ENCODE measurements at regions not wholly inside any gene's neighbourhood (a gene's known extent, or its start where the extent isn't known, plus 50 kb on each side); places are given as distances from the start of the nearest gene placed in this dataset.

- ChIA-PET POLR2A (no interaction called here), CTCF (no interaction called here)
- Histone ChIP-seq H3K4me1 (ENCODE audit: insufficient read depth, low read length) (no peaks in the 10 kb centered on the region), H3K36me3 (ENCODE audit: insufficient read depth, low read length) (no peaks in the 10 kb centered on the region), H3K27me3 (ENCODE audit: control insufficient read depth in 1 of 2, insufficient read depth in 2 of 2, low read length in 2 of 2) (no peaks in the 10 kb centered on the region), H3K9me3 (ENCODE audit: control insufficient read depth in 1 of 2, insufficient read depth in 1 of 2, low read length in 2 of 2) (peaks cover 6 to 15% of the 10 kb centered on the region in 2 experiments), H3K27ac (ENCODE audit: low read depth in 1 of 2, low read length in 2 of 2) (no peak overlapping the region), H3K4me3 (ENCODE audit: low read length) (no peak overlapping the region)
- Mint-ChIP-seq H3K4me1 (ENCODE audit: low read depth) (no peaks in the 10 kb centered on the region), H3K4me3 (no peak overlapping the region), H3K27ac (no peak overlapping the region), H3K9me3 (peaks cover 7% of the 10 kb centered on the region), H3K36me3 (ENCODE audit: low read depth) (no peaks in the 10 kb centered on the region), H3K27me3 (no peaks in the 10 kb centered on the region)
- no peak for DNase-seq
- intact Hi-C loops (cut with DNase I, micrococcal nuclease), result no loop called here
- no peak for TF ChIP-seq CTCF (IDR thresholded peaks at IDR 0.05)
- no peak for ATAC-seq (ENCODE audit: poor library complexity)
Observed at GRCh38 chr3:87924485-87924884, 134.3 kb downstream of the CGGBP1 start.

GRCh38 chr3:87920549-87920948 is 138.3 kb downstream of the CGGBP1 start:
- POLR2A ChIA-PET, result interaction anchor here (0.6 kb wide), 1 partner anchor 988 kb away, joined by 3 read pairs; no protein-coding TSS in a partner anchor
- no peak for TF ChIP-seq CTCF (IDR thresholded peaks at IDR 0.05)
- CTCF ChIA-PET, result no interaction called here
- H3K27me3 Mint-ChIP-seq, result peaks cover 2% of the 10 kb centered on the region
- no peak overlapping the region for H3K4me3 ChIP-seq (ENCODE audit: low read length)
- H3K4me1 Mint-ChIP-seq (ENCODE audit: low read depth), result no peaks in the 10 kb centered on the region
- no peak overlapping the region for H3K27ac Mint-ChIP-seq
- no peaks in the 10 kb centered on the region for H3K27me3 ChIP-seq (ENCODE audit: control insufficient read depth in 1 of 2, insufficient read depth in 2 of 2, low read length in 2 of 2)
- no peaks in the 10 kb centered on the region for H3K4me1 ChIP-seq (ENCODE audit: insufficient read depth, low read length)
- no peaks in the 10 kb centered on the region for H3K36me3 Mint-ChIP-seq (ENCODE audit: low read depth)
- H3K36me3 ChIP-seq (ENCODE audit: insufficient read depth, low read length), result no peaks in the 10 kb centered on the region
- no peak for DNase-seq
- peaks cover 6 to 12% of the 10 kb centered on the region in 2 experiments for H3K9me3 ChIP-seq (ENCODE audit: control insufficient read depth in 1 of 2, insufficient read depth in 1 of 2, low read length in 2 of 2)
- H3K27ac ChIP-seq (ENCODE audit: low read depth in 1 of 2, low read length in 2 of 2), result no peak overlapping the region
- no peak overlapping the region for H3K4me3 Mint-ChIP-seq
- H3K9me3 Mint-ChIP-seq, result peaks cover 7% of the 10 kb centered on the region
- ATAC-seq (ENCODE audit: poor library complexity), result no peak
- intact Hi-C loops (cut with DNase I, micrococcal nuclease), result no loop called here

GRCh38 chr3:87901141-87901540 is 157.7 kb downstream of the CGGBP1 start:
- Mint-ChIP-seq H3K36me3 (ENCODE audit: low read depth) (no peaks in the 10 kb centered on the region), H3K4me3 (no peak overlapping the region), H3K27ac (no peak overlapping the region), H3K9me3 (no peaks in the 10 kb centered on the region), H3K4me1 (ENCODE audit: low read depth) (no peaks in the 10 kb centered on the region), H3K27me3 (no peaks in the 10 kb centered on the region)
- H3K27me3 ChIP-seq (ENCODE audit: control insufficient read depth in 1 of 2, insufficient read depth in 2 of 2, low read length in 2 of 2), result no peaks in the 10 kb centered on the region
- ChIA-PET POLR2A (no interaction called here), CTCF (no interaction called here)
- intact Hi-C loops (cut with DNase I, micrococcal nuclease), result no loop called here
- no peaks in the 10 kb centered on the region for H3K9me3 ChIP-seq (ENCODE audit: control insufficient read depth in 1 of 2, insufficient read depth in 1 of 2, low read length in 2 of 2)
- no peak overlapping the region for H3K4me3 ChIP-seq (ENCODE audit: low read length)
- DNase-seq (no peak), ATAC-seq (ENCODE audit: poor library complexity) (no peak)
- no peaks in the 10 kb centered on the region for H3K4me1 ChIP-seq (ENCODE audit: insufficient read depth, low read length)
- no peak for TF ChIP-seq CTCF (IDR thresholded peaks at IDR 0.05)
- H3K36me3 ChIP-seq (ENCODE audit: insufficient read depth, low read length), result no peaks in the 10 kb centered on the region
- H3K27ac ChIP-seq (ENCODE audit: low read depth in 1 of 2, low read length in 2 of 2), result no peak overlapping the region

Measured in CD4-positive, alpha-beta T cell (primary cell).